ENCODE measurements at regions not wholly inside any gene's neighbourhood (a gene's known extent, or its start where the extent isn't known, plus 50 kb on each side); places are given as distances from the start of the nearest gene placed in this dataset.
"Not testable (repeated sequence)": the region's sequence is repeated elsewhere in the genome, so short reads cannot be mapped to it uniquely, and the experiment has no call there.

DNA sequence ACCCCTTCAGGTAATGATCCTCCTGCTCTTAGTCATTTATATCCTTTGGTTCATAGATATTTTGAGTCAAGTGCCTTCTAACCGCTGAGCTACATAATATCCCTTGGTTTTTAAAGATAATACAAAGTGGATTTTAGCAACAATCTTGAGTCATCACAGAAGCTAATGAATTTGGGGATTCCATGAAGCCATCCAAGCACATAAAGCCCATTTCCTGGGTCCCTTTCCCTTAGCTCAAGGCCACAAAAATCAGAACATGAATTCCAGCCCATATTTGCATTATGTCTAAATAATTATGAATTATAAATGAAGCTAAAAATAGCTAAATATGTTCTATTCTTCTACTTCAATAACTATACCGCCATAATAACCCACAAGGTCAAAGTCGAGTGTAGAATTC is 572.1 kb upstream of the ZNF337 start:
- H3K27ac Mint-ChIP-seq; DNase-seq (ENCODE audit: low spot score); intact Hi-C loops (cut with micrococcal nuclease): not testable (repeated sequence)

DNA sequence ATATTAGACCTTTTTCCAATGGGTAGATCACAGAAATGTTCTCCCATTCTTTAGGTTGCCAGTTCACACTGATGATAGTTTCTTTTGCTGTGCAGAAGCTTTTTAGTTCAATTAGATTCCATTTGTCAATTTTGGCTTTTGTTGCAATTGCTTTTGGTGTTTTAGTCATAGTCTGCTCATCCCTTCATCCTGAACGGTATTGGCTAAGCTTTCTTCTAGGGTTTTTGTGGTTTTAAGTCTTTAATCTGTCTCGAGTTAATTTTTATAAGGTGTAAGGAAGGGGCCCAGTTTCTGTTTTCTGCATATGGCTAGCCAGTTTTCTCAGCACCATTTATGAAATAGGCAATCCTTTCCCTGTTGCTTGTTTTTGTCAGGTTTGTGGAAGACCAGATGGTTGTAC is 564.3 kb upstream of the ZNF337 start:
- H3K36me3 Mint-ChIP-seq (ENCODE audit: low read depth); DNase-seq (ENCODE audit: low spot score); H3K27me3 Mint-ChIP-seq (ENCODE audit: insufficient read depth); H3K4me1 Mint-ChIP-seq (ENCODE audit: low read depth); H3K4me3 Mint-ChIP-seq; intact Hi-C loops (cut with micrococcal nuclease); H3K27ac Mint-ChIP-seq: not testable (repeated sequence)
- H3K9me3 Mint-ChIP-seq: peaks cover 32% of the 10 kb centered on the region

More for the DNA sequence above, 572.1 kb upstream of the ZNF337 start:
- H3K4me3 Mint-ChIP-seq; H3K27me3 Mint-ChIP-seq (ENCODE audit: insufficient read depth); H3K4me1 Mint-ChIP-seq (ENCODE audit: low read depth); H3K36me3 Mint-ChIP-seq (ENCODE audit: low read depth): not testable (repeated sequence)
- peaks cover 20% of the 10 kb centered on the region for H3K9me3 Mint-ChIP-seq

GRCh38 chr20:26252311-26252975 is 555.8 kb upstream of the ZNF337 start:
- H3K36me3 Mint-ChIP-seq (ENCODE audit: low read depth); intact Hi-C loops (cut with micrococcal nuclease); H3K4me1 Mint-ChIP-seq (ENCODE audit: low read depth); H3K4me3 Mint-ChIP-seq; DNase-seq (ENCODE audit: low spot score); H3K27me3 Mint-ChIP-seq (ENCODE audit: insufficient read depth); H3K27ac Mint-ChIP-seq: not testable (repeated sequence)
- peaks cover 25% of the 10 kb centered on the region for H3K9me3 Mint-ChIP-seq

DNA sequence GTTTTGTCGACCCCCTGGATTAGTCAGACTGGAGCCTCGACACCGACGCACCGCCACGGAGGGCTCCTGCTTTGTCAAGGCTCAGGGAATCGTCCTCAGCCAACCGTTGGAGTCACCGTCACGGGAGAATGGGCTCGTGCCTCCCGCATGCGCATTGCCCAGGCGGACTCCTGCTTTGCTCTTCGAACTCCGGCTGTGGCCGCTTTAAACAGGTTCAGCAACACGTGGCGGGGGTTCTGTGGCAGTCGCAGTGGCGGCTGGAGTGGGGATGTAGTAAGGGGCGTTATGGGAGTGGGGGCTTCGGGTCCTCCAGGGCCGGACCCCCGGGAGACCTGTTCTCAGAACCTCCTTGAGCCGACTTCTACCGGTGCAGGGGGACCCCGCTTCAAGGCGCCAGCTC is 554.7 kb upstream of the ZNF337 start:
- H3K4me3 Mint-ChIP-seq; H3K27ac Mint-ChIP-seq; H3K36me3 Mint-ChIP-seq (ENCODE audit: low read depth); H3K4me1 Mint-ChIP-seq (ENCODE audit: low read depth); intact Hi-C loops (cut with micrococcal nuclease); H3K27me3 Mint-ChIP-seq (ENCODE audit: insufficient read depth); DNase-seq (ENCODE audit: low spot score): not testable (repeated sequence)
- peaks cover 22% of the 10 kb centered on the region for H3K9me3 Mint-ChIP-seq

DNA sequence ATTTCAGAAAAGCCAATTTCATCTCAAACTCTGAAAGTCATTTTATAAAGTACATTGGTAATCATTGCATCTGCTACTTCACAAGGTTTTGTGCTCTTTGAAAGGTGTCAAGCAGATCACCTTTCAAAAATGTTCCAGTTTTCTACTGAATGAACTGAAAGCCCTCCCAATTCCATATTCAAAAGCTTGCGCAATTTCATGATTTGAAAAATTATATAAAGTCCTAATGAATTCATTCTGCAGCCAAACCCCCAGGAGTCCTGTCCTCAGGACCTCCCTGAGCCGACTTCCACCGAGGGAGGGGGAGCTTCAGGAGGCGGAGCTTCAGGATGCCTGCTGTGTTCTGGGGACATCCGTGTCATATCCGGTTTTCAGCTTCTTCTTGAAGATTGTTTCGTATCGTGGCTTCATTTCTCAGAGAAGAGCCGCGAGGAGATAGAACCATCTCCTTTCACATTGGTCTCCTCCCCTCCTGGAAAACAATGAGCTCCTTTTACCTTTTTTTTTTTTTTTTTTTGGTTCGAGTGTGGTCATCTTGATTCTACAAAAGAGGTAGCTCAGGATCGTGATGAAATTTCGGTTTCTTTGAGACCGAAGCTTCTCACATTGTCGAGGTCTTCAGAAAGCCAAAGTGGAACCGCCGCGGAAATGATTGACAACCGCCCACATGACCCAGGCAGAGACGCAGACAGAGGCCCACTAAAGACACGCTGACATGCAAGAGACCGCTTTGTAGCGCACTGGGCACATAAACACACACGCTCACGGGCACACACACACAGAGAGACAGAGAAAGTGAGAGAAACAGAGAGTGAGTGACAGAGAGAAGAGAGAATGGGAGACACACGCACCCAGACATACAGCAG is 553.8 kb upstream of the ZNF337 start:
- intact Hi-C loops (cut with micrococcal nuclease); H3K4me3 Mint-ChIP-seq; H3K27ac Mint-ChIP-seq; H3K27me3 Mint-ChIP-seq (ENCODE audit: insufficient read depth); H3K4me1 Mint-ChIP-seq (ENCODE audit: low read depth); DNase-seq (ENCODE audit: low spot score); H3K36me3 Mint-ChIP-seq (ENCODE audit: low read depth): not testable (repeated sequence)
- peaks cover 14% of the 10 kb centered on the region for H3K9me3 Mint-ChIP-seq

DNA sequence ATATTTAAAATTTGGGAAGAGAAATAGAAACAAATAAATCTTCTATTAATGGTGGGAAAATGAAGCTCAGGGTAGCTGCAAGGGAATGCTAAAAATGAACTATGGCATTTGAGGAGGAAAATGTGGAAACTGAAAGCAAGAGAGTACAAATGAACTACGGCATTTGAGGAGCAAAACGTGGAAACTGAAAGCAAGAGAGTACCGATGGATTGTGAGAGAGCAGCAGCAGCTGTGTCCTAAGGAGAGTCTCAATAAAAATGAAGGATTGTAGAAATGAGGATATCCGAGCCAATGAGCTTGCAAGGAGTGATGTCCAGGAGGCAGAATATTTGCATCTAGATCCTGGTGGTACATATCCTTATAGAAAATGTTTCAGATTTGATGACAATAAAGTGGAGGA is 547.1 kb upstream of the ZNF337 start:
- intact Hi-C loops (cut with micrococcal nuclease): no loop called here
- DNase-seq (ENCODE audit: low spot score): no peak
- Mint-ChIP-seq H3K27me3 (ENCODE audit: insufficient read depth) (peaks cover 2% of the 10 kb centered on the region), H3K9me3 (peaks cover 17% of the 10 kb centered on the region), H3K36me3 (ENCODE audit: low read depth) (no peaks in the 10 kb centered on the region), H3K4me3 (no peak overlapping the region), H3K4me1 (ENCODE audit: low read depth) (no peaks in the 10 kb centered on the region), H3K27ac (no peak overlapping the region)

- intact Hi-C loops (cut with micrococcal nuclease); DNase-seq (ENCODE audit: low spot score); H3K4me3 Mint-ChIP-seq; H3K9me3 Mint-ChIP-seq; H3K27ac Mint-ChIP-seq; H3K36me3 Mint-ChIP-seq (ENCODE audit: low read depth); H3K27me3 Mint-ChIP-seq (ENCODE audit: insufficient read depth); H3K4me1 Mint-ChIP-seq (ENCODE audit: low read depth): not testable (repeated sequence)
These were observed 524.0 kb upstream of the ZNF337 start for GRCh38 chr20:26220609-26221008.

GRCh38 chr20:26219546-26219945 is 522.9 kb upstream of the ZNF337 start:
- H3K27me3 Mint-ChIP-seq (ENCODE audit: insufficient read depth); H3K9me3 Mint-ChIP-seq; H3K27ac Mint-ChIP-seq; H3K36me3 Mint-ChIP-seq (ENCODE audit: low read depth); H3K4me3 Mint-ChIP-seq; DNase-seq (ENCODE audit: low spot score); intact Hi-C loops (cut with micrococcal nuclease); H3K4me1 Mint-ChIP-seq (ENCODE audit: low read depth): not testable (repeated sequence)

GRCh38 chr20:26218301-26218700 is 521.6 kb upstream of the ZNF337 start:
- H3K27ac Mint-ChIP-seq: no peak overlapping the region
- intact Hi-C loops (cut with micrococcal nuclease): no loop called here
- no peak overlapping the region for H3K4me3 Mint-ChIP-seq
- no peak for DNase-seq (ENCODE audit: low spot score)
- no peaks in the 10 kb centered on the region for H3K36me3 Mint-ChIP-seq (ENCODE audit: low read depth)
- H3K9me3 Mint-ChIP-seq: peaks cover 10% of the 10 kb centered on the region
- no peaks in the 10 kb centered on the region for H3K27me3 Mint-ChIP-seq (ENCODE audit: insufficient read depth)
- H3K4me1 Mint-ChIP-seq (ENCODE audit: low read depth): peaks cover 14% of the 10 kb centered on the region

- H3K27ac Mint-ChIP-seq: no peak overlapping the region
- no peaks in the 10 kb centered on the region for H3K27me3 Mint-ChIP-seq (ENCODE audit: insufficient read depth)
- peaks cover 17% of the 10 kb centered on the region for H3K4me1 Mint-ChIP-seq (ENCODE audit: low read depth)
- no peak for DNase-seq (ENCODE audit: low spot score)
- H3K4me3 Mint-ChIP-seq: no peak overlapping the region
- H3K36me3 Mint-ChIP-seq (ENCODE audit: low read depth): no peaks in the 10 kb centered on the region
- intact Hi-C loops (cut with micrococcal nuclease): no loop called here
- peaks cover 7% of the 10 kb centered on the region for H3K9me3 Mint-ChIP-seq
These were observed 519.4 kb upstream of the ZNF337 start for GRCh38 chr20:26216025-26216424.

GRCh38 chr20:26214991-26215390 is 518.3 kb upstream of the ZNF337 start:
- H3K9me3 Mint-ChIP-seq: peaks cover 8% of the 10 kb centered on the region
- intact Hi-C loops (cut with micrococcal nuclease): no loop called here
- no peak overlapping the region for H3K4me3 Mint-ChIP-seq
- no peak overlapping the region for H3K27ac Mint-ChIP-seq
- H3K27me3 Mint-ChIP-seq (ENCODE audit: insufficient read depth): peaks cover 4% of the 10 kb centered on the region
- DNase-seq (ENCODE audit: low spot score): no peak
- peaks cover 4% of the 10 kb centered on the region for H3K36me3 Mint-ChIP-seq (ENCODE audit: low read depth)
- peaks cover 21% of the 10 kb centered on the region for H3K4me1 Mint-ChIP-seq (ENCODE audit: low read depth)

DNA sequence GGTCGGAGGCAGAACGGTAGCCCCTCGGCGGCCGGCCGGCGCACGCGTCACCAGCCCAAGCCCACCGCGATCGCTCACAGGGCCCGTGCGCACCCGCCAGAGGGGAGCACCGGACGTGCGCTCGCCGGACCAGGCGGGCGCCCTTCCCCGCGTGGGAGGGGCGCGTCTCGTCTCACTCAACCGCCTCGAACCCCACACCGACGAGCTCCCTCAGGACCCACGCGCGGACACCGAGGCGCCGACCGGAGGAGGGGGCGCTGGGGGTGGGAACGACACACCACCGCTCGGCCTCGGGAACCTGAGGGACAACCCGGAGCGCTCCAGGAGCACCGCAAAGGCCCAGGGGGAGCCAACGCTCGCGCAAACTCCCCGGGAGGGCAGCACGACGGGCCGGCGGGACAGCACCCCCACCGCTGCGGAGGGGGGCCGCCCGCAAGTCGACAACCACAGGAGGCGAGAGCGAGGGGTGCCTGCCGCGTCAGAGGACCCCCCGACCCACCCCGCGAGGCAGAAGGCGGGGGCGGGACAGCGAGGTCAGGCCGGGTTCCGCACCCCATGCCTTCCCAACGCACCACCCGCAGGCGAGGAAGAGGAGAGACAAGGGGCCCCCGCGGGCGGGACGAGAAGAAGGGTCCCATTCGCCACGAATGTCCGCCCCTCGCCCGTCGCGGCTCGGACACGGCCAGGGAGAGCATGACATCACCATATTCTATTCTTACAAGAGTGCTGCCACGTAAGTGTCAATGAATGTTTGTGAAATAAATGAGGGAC is 512.7 kb upstream of the ZNF337 start:
- Mint-ChIP-seq H3K27me3 (ENCODE audit: insufficient read depth) (peaks cover 20% of the 10 kb centered on the region), H3K9me3 (peaks cover 11% of the 10 kb centered on the region), H3K27ac (peak overlapping the region; percentile 31), H3K4me1 (ENCODE audit: low read depth) (peaks cover 20% of the 10 kb centered on the region), H3K4me3 (peak overlapping the region; percentile 74), H3K36me3 (ENCODE audit: low read depth) (peaks cover 10% of the 10 kb centered on the region)
- DNase-seq (ENCODE audit: low spot score): no peak
- intact Hi-C loops (cut with micrococcal nuclease): loop anchor here (5.0 kb wide), 1 partner anchor 88 kb away; no protein-coding TSS in a partner anchor
